Neural cell (in vitro differentiated cells): ENCODE measurements at regions not wholly inside any gene's neighbourhood (a gene's known extent, or its start where the extent isn't known, plus 50 kb on each side); places are given as distances from the start of the nearest gene placed in this dataset.

Experiments used
- H2AFZ ChIP-seq: fragments of 200-600, 300-800 bp; sonication (generic), shearing (Covaris generic); 2 replicates; pipeline ENCODE4 v1.6.0; 2014; ENCODE audit warnings: low read depth, mild to moderate bottlenecking, antibody characterized with exemption, low read length, moderate library complexity
- H3F3A ChIP-seq: fragments of 200-600 bp; shearing (Covaris generic); 2 replicates; pipeline ENCODE4 v1.6.1; 2016; ENCODE audit warnings: mild to moderate bottlenecking, moderate library complexity, mixed read lengths, antibody characterized with exemption, low read length; ENCODE audit not compliant: insufficient read depth, poor library complexity, severe bottlenecking
- H3K27ac ChIP-seq: fragments of 200-600, 300-800 bp; sonication (generic), shearing (Covaris generic); 2 replicates; pipeline ENCODE4 v1.5.1; 2014; ENCODE audit warnings: mild to moderate bottlenecking, low read length, moderate library complexity
- H3K27me3 ChIP-seq: fragments of 300-800, 200-600 bp; sonication (generic), shearing (Covaris generic); 2 replicates; pipeline ENCODE4 v1.6.0; 2014; ENCODE audit warnings: mild to moderate bottlenecking, low read depth, low read length, moderate library complexity; ENCODE audit not compliant: insufficient read depth
- H3K36me3 ChIP-seq: fragments of 300-800, 200-600 bp; sonication (generic), shearing (Covaris generic); 2 replicates; pipeline ENCODE4 v1.5.1; 2014; ENCODE audit warnings: mild to moderate bottlenecking, antibody characterized with exemption, low read length, moderate library complexity; ENCODE audit not compliant: insufficient read depth
- H3K4me2 ChIP-seq: fragments of 300-800, 200-600 bp; sonication (generic), shearing (Covaris generic); 2 replicates; pipeline ENCODE4 v1.6.0; 2014; ENCODE audit warnings: mild to moderate bottlenecking, low read length
- H3K4me3 ChIP-seq: fragments of 300-800, 200-600 bp; sonication (generic), shearing (Covaris generic); 2 replicates; pipeline ENCODE4 v1.5.1; 2014; ENCODE audit warnings: mild to moderate bottlenecking, low read length, moderate library complexity
- H3K79me2 ChIP-seq: fragments of 200-600 bp; shearing (Covaris generic); replicated peaks from 2 replicates; pipeline ENCODE4 v1.6.0; 2014; ENCODE audit warnings: mild to moderate bottlenecking, low read length, moderate library complexity; ENCODE audit not compliant: insufficient read depth
- H3K9ac ChIP-seq: fragments of 300-800, 200-600 bp; sonication (generic), shearing (Covaris generic); 2 replicates; pipeline ENCODE4 v1.6.1; 2016; ENCODE audit warnings: mild to moderate bottlenecking, low read length, mixed read lengths
- H3K9me2 ChIP-seq: fragments of 200-600 bp; shearing (Covaris generic); 2 replicates; pipeline ENCODE4 v1.6.1; 2016; ENCODE audit warnings: mild to moderate bottlenecking, low read length, mixed read lengths; ENCODE audit not compliant: insufficient read depth
- H3K9me3 ChIP-seq: fragments of 200-600, 300-800 bp; sonication (generic), shearing (Covaris generic); 2 replicates; pipeline ENCODE4 v1.6.1; 2016; ENCODE audit warnings: mild to moderate bottlenecking, mixed run types, low read length, moderate library complexity, mixed read lengths
- H4K20me1 ChIP-seq: fragments of 200-600 bp; shearing (Covaris generic); 2 replicates; pipeline ENCODE4 v1.6.1; 2016; ENCODE audit warnings: mild to moderate bottlenecking, mixed run types; ENCODE audit not compliant: insufficient read depth
- EP300 ChIP-seq: fragments of 450-650 bp; conservative IDR thresholded peaks from 2 replicates; pipeline ENCODE4 v1.6.1; 2014; ENCODE audit warnings: antibody characterized with exemption, mild to moderate bottlenecking, moderate library complexity; ENCODE audit not compliant: poor library complexity, severe bottlenecking
- EZH2 ChIP-seq: fragments of 200-600, 300-800 bp; shearing (Covaris generic), sonication (generic); IDR thresholded peaks from 2 replicates; pipeline ENCODE4 v1.6.1; 2014; ENCODE audit warnings: antibody characterized with exemption, low read length, borderline replicate concordance, mild to moderate bottlenecking; ENCODE audit not compliant: insufficient read depth, poor library complexity, severe bottlenecking
- MXI1 ChIP-seq: fragments of 450-650 bp; conservative IDR thresholded peaks from 2 replicates; pipeline ENCODE4 v1.6.1; 2014; ENCODE audit warnings: antibody characterized with exemption, mild to moderate bottlenecking; ENCODE audit not compliant: poor library complexity, severe bottlenecking
- POLR2AphosphoS5 ChIP-seq: IDR thresholded peaks from 2 replicates; pipeline ENCODE4 v1.6.1; 2012
- RAD21 ChIP-seq: fragments of 450-650 bp; conservative IDR thresholded peaks from 2 replicates; pipeline ENCODE4 v1.6.1; 2014; ENCODE audit warnings: antibody characterized with exemption, mild to moderate bottlenecking, moderate library complexity
- SMC3 ChIP-seq: fragments of 450-650 bp; conservative IDR thresholded peaks from 2 replicates; pipeline ENCODE4 v1.6.1; 2014; ENCODE audit warnings: antibody characterized with exemption, mild to moderate bottlenecking, moderate library complexity; ENCODE audit not compliant: poor library complexity
- TAF1 ChIP-seq: IDR thresholded peaks from 2 replicates; pipeline ENCODE4 v1.6.1; 2012; ENCODE audit warnings: low read depth
- TF ChIP-seq, protein P1 (sequence below): IDR thresholded peaks from 2 replicates; pipeline ENCODE4 v1.6.1; 2012; ENCODE audit warnings: borderline replicate concordance
- TF ChIP-seq, protein P2 (sequence below): fragments of 450-650 bp; IDR thresholded peaks from 2 replicates; pipeline ENCODE4 v1.5.1; 2014; ENCODE audit warnings: antibody characterized with exemption, mild to moderate bottlenecking, moderate library complexity; ENCODE audit not compliant: poor library complexity, severe bottlenecking

DNA sequence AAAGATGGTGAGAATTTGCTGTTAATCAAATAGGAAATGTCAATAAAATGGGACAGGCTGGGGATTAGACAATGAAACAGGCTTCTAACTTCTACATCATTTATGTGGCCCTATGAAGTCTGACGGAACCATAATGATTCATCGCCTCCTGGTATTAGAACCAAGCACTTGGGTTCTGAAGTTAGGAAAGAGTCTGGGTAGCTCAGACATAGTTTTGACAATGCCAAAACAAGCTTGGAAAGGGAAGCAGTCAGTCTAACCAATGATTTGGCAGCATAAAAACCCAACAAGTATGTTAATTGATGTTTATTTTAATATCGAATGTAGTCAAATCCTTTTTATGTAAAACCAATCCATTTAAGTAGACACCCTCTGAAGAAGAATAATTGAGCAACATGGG, 160.8 kb upstream of the RSPO3 start:
- no peak for TF ChIP-seq MXI1
- no peak for TF ChIP-seq SMC3
- TF ChIP-seq, protein P1, sequence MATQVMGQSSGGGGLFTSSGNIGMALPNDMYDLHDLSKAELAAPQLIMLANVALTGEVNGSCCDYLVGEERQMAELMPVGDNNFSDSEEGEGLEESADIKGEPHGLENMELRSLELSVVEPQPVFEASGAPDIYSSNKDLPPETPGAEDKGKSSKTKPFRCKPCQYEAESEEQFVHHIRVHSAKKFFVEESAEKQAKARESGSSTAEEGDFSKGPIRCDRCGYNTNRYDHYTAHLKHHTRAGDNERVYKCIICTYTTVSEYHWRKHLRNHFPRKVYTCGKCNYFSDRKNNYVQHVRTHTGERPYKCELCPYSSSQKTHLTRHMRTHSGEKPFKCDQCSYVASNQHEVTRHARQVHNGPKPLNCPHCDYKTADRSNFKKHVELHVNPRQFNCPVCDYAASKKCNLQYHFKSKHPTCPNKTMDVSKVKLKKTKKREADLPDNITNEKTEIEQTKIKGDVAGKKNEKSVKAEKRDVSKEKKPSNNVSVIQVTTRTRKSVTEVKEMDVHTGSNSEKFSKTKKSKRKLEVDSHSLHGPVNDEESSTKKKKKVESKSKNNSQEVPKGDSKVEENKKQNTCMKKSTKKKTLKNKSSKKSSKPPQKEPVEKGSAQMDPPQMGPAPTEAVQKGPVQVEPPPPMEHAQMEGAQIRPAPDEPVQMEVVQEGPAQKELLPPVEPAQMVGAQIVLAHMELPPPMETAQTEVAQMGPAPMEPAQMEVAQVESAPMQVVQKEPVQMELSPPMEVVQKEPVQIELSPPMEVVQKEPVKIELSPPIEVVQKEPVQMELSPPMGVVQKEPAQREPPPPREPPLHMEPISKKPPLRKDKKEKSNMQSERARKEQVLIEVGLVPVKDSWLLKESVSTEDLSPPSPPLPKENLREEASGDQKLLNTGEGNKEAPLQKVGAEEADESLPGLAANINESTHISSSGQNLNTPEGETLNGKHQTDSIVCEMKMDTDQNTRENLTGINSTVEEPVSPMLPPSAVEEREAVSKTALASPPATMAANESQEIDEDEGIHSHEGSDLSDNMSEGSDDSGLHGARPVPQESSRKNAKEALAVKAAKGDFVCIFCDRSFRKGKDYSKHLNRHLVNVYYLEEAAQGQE, result no peak
- no peak for TF ChIP-seq EZH2
- TF ChIP-seq POLR2AphosphoS5, result no peak
- no peak for TF ChIP-seq TAF1
- TF ChIP-seq, protein P2, sequence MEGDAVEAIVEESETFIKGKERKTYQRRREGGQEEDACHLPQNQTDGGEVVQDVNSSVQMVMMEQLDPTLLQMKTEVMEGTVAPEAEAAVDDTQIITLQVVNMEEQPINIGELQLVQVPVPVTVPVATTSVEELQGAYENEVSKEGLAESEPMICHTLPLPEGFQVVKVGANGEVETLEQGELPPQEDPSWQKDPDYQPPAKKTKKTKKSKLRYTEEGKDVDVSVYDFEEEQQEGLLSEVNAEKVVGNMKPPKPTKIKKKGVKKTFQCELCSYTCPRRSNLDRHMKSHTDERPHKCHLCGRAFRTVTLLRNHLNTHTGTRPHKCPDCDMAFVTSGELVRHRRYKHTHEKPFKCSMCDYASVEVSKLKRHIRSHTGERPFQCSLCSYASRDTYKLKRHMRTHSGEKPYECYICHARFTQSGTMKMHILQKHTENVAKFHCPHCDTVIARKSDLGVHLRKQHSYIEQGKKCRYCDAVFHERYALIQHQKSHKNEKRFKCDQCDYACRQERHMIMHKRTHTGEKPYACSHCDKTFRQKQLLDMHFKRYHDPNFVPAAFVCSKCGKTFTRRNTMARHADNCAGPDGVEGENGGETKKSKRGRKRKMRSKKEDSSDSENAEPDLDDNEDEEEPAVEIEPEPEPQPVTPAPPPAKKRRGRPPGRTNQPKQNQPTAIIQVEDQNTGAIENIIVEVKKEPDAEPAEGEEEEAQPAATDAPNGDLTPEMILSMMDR, result no peak
- TF ChIP-seq RAD21, result no peak
- no peak for TF ChIP-seq EP300
- Histone ChIP-seq H4K20me1 (no peaks in the 10 kb centered on the region), H3K9me3 (no peaks in the 10 kb centered on the region)

DNA sequence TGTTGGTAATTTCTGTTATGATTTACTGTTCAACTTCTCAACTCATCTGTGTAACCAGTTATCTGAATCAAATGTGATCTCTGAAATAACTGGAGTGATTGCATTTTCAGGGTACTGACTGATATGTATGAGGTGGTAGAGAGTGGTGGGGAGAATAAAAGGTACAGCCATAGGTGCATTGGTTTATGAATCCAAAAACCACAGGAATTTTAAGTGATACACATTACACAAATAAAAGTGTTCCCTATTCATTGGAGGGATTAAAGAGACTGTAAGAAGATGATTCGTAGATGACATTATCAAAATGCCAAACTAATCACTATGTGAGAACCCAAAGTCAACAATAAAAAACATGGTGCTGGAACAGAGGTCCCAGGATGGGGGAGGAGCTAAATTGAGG, 158.7 kb upstream of the RSPO3 start:
- Histone ChIP-seq H3K4me2 (no peak overlapping the region), H2AFZ (no peak overlapping the region), H3K27ac (no peak overlapping the region), H3K27me3 (no peaks in the 10 kb centered on the region), H3K79me2 (no peaks in the 10 kb centered on the region), H4K20me1 (no peaks in the 10 kb centered on the region), H3K36me3 (no peaks in the 10 kb centered on the region), H3K9ac (no peak overlapping the region), H3F3A (no peaks in the 10 kb centered on the region), H3K9me2 (no peaks in the 10 kb centered on the region), H3K4me3 (no peak overlapping the region), H3K9me3 (no peaks in the 10 kb centered on the region)
- TF ChIP-seq TAF1 (no peak), EP300 (no peak), EZH2 (no peak), MXI1 (no peak), RAD21 (no peak)
- TF ChIP-seq, protein P2, result no peak
- TF ChIP-seq, protein P1, result no peak

More for the DNA sequence above, 160.8 kb upstream of the RSPO3 start:
- Histone ChIP-seq H3K27ac (no peak overlapping the region), H3K9me2 (no peaks in the 10 kb centered on the region), H3K4me2 (no peak overlapping the region), H3K9ac (no peak overlapping the region), H3K4me3 (no peak overlapping the region), H3K79me2 (no peaks in the 10 kb centered on the region), H3K36me3 (no peaks in the 10 kb centered on the region), H2AFZ (no peak overlapping the region), H3K27me3 (no peaks in the 10 kb centered on the region), H3F3A (no peaks in the 10 kb centered on the region)
